ENCODE measurements at regions not wholly inside any gene's neighbourhood (a gene's known extent, or its start where the extent isn't known, plus 50 kb on each side); places are given as distances from the start of the nearest gene placed in this dataset.

DNA sequence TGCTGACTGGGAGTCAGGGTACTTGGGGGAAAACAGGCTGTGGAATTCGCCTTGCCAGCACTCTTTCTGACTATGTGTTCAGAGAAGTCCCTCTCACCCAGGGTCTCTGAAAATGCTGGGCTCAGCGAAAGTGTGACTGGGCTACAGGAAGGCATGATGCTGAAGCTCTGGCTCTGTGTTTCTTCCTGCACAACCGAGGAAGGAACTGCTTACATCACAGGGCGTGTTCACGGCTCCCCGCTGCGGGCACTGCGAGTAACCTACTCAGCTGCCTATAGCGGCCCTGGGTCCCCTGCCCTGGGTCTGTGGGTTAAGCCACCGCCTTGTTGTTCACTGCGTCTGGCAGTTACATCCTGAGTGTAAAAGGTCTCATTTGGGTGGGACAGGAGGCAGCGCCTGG is 222.4 kb upstream of the IRX4 start:
- TF ChIP-seq, protein P1, sequence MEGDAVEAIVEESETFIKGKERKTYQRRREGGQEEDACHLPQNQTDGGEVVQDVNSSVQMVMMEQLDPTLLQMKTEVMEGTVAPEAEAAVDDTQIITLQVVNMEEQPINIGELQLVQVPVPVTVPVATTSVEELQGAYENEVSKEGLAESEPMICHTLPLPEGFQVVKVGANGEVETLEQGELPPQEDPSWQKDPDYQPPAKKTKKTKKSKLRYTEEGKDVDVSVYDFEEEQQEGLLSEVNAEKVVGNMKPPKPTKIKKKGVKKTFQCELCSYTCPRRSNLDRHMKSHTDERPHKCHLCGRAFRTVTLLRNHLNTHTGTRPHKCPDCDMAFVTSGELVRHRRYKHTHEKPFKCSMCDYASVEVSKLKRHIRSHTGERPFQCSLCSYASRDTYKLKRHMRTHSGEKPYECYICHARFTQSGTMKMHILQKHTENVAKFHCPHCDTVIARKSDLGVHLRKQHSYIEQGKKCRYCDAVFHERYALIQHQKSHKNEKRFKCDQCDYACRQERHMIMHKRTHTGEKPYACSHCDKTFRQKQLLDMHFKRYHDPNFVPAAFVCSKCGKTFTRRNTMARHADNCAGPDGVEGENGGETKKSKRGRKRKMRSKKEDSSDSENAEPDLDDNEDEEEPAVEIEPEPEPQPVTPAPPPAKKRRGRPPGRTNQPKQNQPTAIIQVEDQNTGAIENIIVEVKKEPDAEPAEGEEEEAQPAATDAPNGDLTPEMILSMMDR (IDR thresholded peaks at IDR 0.05) = no peak
- no peak for TF ChIP-seq ZFX (IDR thresholded peaks at IDR 0.05; ENCODE audit: borderline replicate concordance)
